NCI-H187 treated with DMSO at 0.1 percent for 48 hours (cell line): ENCODE measurements at regions not wholly inside any gene's neighbourhood (a gene's known extent, or its start where the extent isn't known, plus 50 kb on each side); places are given as distances from the start of the nearest gene placed in this dataset.
"Not testable (repeated sequence)": the region's sequence is repeated elsewhere in the genome, so short reads cannot be mapped to it uniquely, and the experiment has no call there.

ENCODE experiments used
- DNase-seq: peaks from one replicate; lab custom pipeline; 2025; lab: John Stamatoyannopoulos, UW

DNA sequence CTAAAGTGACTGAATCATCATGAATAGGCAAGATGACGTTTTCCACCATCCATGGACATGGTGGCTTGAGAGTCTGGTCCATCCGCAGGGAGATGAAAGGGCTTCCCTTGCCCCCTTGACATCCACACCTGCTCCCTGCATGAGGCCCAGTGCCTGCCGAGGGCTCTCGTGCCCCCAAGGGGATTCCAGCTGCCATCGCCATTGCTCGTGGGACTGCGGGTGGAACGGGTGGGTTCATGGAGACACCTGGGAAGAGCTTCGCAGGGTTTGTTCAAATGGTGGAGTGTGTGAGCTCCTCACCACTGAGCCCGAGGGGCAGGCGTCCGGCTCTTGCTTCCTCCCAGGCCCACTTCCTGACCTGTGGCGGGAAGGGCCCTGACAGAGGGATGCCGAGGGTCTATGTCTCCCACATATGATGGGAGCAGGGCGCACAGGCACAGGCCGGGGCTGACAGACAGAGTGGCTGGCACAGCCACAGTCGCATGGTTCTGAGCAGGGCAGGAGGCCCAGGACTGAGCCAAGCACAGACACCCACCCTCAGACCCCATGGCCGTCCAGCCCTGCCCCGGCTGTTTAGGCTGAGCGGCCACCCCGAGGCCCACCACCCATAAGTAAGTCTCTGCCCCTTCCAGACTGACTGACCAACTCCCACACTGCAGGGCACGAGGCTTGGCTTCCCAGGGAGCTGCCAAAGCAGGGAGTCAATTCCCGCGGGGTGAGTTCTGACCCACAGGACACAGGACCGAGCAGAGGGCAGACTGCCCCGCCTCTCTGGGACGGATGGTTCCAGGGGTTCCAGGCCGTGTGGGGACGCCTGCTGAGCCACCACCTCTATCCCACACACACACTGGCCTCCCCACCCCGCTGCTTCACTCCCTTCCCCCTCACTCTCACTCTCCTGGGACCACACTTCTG lies 70.0 kb upstream of the PPP1R26 start:
- no peak for DNase-seq

DNA sequence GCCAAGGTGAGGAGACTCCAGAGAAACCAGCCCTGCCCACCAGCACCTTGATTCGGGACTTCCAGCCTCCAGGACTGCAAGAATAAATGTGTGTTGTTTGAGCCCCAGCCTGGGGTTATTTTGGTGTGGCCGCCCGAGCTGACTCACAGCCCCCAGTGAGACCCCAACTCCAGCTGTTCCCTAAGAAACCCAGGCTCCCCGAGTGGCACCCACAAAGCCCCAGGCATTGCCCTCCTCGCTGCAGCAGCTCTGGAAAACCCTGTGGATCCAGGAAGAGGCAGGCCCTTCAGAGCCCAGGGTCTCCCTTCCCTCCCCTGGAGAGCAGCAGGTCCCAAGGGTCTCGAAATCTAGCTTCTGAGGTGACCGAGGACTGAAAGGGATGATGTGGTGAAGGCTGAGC lies 69.2 kb upstream of the PPP1R26 start:
- no peak for DNase-seq

DNA sequence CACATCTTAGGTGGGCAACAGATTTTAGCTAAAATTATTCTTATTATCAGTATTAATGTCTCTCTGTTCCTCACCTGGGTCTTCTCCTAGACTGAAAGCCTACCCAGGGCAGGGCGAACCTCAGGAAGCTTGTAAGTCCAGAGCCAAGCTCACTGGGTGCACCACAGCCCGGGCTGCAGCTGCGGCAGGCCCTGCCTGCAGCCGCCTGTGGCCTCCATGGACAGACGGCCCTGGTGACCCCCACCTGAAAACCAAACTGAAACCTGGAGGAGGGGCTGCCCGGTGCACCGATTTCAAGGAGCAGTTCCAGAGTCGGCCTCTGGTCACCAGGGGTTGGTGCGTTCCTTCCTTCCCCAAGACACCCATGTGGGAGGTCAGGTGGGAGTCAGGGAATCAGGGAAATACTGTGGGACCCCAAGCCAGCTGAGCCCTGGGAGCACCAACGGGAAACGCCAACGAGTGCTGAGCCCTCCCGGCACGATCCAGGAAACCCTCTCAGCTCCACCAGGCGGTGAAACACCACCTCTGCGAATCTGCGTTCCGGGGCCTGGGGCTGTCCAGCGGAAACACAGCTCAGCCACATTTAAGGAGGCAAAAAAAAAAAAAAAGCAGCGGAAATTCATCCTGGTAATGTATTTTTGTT lies 68.6 kb upstream of the PPP1R26 start:
- no peak for DNase-seq

DNA sequence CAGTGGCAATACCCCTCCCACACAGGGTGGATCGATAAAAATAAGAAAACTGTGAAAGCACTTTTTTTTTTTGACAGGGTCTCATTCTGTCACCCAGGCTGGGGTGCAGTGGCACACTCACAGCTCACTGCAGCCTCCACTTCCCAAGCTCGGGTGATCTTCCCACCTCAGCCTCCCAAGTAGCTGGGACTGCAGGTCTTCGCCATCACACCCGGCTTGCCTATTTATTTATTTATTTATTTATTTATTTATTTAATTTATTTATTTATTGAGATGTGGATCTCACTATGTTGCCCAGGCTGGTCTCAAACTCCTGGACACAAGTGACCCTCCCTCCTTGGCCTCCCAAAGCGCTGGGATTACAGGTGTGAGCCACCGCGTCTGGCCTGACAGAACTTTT lies 68.0 kb upstream of the PPP1R26 start:
- not testable (repeated sequence) for DNase-seq

DNA sequence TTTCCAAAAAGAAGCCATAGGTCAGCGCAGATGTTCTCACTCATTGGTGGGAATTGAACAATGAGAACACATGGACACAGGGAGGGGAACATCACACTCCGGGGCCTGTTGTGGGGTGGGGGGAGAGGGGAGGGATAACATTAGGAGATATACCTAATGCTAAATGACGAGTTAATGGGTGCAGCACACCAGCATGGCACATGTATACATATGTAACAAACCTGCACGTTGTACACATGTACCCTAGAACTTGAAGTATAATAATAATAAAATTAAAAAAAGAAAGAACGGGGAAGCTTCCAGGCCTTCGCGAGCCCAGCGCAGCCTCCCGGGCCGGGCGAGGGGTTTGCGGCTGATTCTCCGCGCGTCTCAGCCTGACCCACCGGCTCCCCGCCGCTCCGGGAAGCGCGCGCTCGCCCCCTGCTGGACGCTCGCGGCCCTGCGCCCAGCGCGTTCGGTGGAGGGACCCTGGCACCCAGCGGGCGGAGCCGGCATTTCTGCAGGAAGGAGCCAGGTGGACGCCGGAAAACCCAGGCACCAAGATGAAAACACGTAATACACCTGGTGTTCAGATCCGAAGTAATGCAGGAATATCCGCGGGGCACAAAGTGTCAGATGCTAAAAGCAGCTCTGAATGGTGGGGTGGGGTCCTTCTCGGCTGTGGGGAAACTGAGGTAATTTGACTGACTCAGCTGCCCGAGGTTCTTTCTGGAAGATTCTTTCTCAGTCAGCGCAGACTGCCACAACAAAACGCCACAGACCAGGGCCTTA lies 67.1 kb upstream of the PPP1R26 start:
- DNase-seq: not testable (repeated sequence)

DNA sequence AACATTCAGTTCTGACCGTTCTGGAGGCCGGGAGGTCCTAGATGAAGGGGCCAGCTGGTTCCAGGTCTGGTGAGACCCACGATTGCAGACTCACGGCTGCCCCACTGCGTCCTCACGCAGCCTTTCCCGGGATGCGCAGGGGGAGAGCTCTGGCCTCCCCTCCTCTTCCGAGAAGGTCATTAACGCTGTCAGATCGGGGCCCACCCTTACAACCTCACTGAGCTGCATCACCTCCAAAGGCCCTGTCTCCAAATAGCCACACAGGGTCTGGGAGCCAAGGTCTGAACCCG lies 66.6 kb upstream of the PPP1R26 start:
- no peak for DNase-seq

DNA sequence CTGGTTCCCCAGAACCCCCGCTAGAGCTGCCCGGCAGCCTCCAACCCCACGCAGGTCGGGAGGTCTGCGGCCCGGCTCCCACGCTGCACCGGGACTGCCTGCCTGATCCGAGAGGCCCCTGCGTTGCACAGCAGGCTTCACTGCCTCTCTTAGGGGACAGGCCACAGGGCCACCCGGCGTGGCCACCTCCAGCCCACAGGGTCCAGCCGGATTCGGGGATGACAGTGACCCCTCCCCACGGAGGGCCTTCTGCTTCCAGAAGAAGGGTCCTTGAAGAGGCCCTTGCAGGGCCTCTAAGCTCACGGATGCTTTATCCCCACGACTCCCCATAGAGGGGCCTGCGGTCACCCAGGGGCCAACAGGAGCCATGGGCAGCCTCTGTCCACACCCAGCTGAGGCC lies 66.1 kb upstream of the PPP1R26 start:
- DNase-seq: no peak

DNA sequence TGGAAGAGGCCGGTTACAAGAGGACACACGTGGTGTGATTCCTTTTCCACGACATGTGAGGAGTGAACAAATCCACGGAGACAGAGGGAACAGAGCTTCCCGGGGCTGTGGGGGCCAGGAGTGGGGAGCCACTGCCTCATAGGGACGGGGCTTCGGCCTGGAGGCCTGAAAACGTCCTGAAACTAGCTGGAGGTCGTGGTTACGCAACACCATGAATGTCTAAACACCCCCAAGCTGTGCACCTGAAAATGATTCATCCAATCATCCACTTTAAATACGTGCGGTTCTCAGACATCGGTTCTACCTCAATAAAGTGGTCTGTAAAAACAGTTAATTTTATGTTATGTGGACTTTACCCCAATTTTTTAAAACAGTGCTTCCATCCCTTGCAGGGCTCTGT lies 65.3 kb upstream of the PPP1R26 start:
- no peak for DNase-seq

DNA sequence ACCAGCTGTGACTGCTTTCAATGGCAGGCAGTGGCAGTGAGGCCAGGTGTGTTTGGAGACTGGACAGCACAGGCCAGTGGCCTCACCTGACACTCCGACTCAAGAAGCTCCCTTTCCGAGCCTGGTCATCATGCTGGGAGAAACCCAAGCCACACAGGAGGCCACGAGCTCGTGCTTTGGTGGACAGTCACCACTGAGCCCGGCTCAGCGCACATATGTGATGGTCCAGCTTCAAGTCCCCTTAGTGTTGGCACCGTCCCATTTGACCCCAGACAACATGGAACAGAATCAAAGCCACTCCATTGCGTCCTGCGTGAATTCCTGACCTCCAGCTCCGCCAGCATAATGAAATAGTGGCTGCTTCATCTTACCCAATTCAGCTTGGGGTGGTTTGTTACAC lies 64.0 kb upstream of the PPP1R26 start:
- DNase-seq: no peak

DNA sequence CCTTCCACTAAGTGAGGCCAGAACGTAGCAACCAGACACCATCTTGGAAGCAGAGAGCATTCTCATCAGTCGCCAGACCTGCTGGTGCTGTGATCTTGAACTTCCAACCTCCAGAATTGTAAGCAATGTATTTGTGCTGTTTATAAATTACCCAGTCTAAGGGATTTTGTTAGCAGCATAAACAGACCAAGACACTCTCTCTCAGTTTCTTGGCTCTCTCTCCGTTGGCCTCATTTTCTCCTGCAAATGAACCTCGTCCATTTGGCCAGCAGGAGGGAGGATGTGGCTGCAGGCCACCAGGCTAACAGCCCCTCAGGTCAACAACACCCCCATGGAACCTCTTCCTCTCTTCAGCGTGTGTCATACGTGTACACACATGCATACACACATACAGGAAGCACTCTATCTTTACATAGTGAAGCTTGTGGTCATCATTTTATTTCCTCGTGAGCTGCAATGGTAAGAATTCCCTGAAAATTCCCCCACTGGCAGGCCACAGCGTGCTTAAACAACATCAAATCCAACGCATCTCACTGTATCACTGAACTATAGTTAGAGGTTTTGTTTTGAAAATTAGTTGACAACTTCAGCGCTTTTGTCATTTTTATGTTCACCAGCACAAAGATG lies 62.8 kb upstream of the PPP1R26 start:
- DNase-seq: no peak

DNA sequence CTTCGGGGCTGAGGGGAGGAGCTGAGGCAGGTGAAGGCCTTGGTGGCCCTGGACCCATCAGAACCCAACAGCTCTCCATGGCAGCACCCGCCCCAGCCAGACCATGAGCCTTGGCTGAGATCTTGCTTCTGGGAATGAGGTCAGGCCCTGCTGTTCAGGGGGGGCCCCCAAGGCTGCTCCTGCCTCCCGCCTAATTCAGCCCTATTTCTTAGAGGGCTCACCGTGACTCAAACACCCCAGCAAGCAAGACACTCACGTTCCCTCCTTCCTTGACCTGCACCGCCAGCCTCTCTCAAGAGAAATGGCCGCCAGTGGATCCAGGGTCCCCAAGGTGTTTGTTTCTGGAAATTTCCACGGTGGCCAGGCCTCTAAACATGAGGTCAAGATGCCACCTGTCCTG lies 61.4 kb upstream of the PPP1R26 start:
- no peak for DNase-seq

DNA sequence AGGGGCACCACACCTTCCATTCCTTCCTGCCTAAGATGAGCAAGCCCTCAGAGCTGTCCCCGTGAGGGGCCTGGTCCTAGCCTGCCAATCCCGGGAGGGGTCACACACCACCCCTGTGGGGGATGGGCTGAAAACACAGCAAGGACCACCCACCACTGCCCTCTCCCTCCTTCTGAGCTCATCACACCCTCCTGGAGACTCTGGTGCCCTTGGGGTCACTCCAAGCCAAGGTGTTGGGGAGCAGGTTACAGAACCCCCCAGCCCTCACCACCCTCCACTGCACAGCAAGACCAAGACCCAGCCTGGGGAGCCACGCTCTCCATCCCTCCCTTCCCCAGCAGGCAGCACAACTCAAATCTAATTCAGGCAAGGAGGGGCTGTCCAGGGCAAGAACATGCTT lies 60.5 kb upstream of the PPP1R26 start:
- no peak for DNase-seq

DNA sequence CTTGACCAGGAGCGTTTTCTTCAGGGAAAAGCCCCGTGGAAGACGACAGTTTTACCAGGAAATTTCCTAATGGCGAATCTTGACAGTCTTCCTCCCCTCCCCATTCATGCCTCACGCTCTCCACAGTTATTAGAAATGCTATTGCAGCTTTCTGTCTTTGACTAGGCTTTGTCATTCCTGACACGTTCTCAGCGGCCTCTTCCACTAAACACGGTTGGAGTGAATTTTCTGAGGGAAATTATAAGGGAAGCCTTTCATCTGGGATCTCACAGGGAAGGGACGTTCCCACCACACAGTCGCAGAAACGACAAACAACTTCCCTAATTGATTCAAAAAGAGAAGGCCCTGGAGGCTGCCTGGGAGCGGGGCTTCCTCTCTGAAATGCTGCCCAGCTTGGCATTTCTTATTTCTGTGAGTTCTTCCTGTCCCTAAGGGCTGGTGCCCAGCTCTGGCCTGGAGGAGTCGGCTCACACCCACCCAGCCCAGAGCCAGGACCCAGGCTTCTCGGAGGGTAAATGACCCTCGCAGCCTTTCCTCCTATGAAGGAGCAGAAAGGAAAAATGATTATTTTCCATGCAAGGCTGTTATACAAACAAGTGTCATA lies 57.1 kb upstream of the PPP1R26 start:
- no peak for DNase-seq

DNA sequence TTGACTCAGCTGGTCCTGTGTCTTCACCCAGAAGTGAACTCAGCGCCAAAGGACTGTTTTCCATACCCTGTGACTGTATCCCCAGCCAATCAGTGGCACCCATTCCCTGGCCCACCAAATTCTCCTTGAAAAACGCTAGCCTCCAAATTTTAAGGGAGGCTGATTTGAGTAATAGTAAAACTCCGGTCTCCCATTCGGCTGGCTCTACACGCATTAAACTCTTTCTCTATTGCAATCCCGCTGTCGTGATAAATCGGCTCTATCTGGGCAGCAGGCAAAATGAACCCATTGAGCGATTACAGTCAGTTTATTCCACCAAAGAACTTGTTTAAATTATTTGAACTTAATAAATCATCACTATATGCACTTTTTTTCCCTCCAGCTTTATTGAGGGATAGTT lies 55.9 kb upstream of the PPP1R26 start:
- DNase-seq: no peak
